ENCODE measurements at regions not wholly inside any gene's neighbourhood (a gene's known extent, or its start where the extent isn't known, plus 50 kb on each side); places are given as distances from the start of the nearest gene placed in this dataset.
"Not testable (repeated sequence)": the region's sequence is repeated elsewhere in the genome, so short reads cannot be mapped to it uniquely, and the experiment has no call there.

GRCh38 chr6:168376120-168376519 lies 56.5 kb upstream of the DACT2 start:
- no peak for DNase-seq (ENCODE audit: extremely low spot score in 2 of 2)
- Histone ChIP-seq H3K36me3 (no peaks in the 10 kb centered on the region), H3K27ac (no peak overlapping the region), H3K4me1 (no peaks in the 10 kb centered on the region), H3K27me3 (no peaks in the 10 kb centered on the region), H3K9me3 (no peaks in the 10 kb centered on the region), H3K4me3 (no peak overlapping the region)
- intact Hi-C loops (cut with DNase I): no loop called here
- no peak for TF ChIP-seq POLR2A (IDR thresholded peaks at IDR 0.05)
- no peak for TF ChIP-seq CTCF (IDR thresholded peaks at IDR 0.05)
- no peak for TF ChIP-seq POLR2AphosphoS5 (IDR thresholded peaks at IDR 0.05; ENCODE audit: insufficient read depth in 1 of 2, low read depth in 1 of 2)

GRCh38 chr6:168376811-168377483 lies 57.4 kb upstream of the DACT2 start:
- TF ChIP-seq POLR2A (IDR thresholded peaks at IDR 0.05): no peak
- TF ChIP-seq POLR2AphosphoS5 (IDR thresholded peaks at IDR 0.05; ENCODE audit: insufficient read depth in 1 of 2, low read depth in 1 of 2): no peak
- TF ChIP-seq CTCF (IDR thresholded peaks at IDR 0.05): no peak
- no peaks in the 10 kb centered on the region for H3K36me3 ChIP-seq
- no peak overlapping the region for H3K4me3 ChIP-seq
- no peaks in the 10 kb centered on the region for H3K27me3 ChIP-seq
- intact Hi-C loops (cut with DNase I): no loop called here
- H3K9me3 ChIP-seq: no peaks in the 10 kb centered on the region
- no peaks in the 10 kb centered on the region for H3K4me1 ChIP-seq
- DNase-seq (ENCODE audit: extremely low spot score in 2 of 2): no peak
- no peak overlapping the region for H3K27ac ChIP-seq

DNA sequence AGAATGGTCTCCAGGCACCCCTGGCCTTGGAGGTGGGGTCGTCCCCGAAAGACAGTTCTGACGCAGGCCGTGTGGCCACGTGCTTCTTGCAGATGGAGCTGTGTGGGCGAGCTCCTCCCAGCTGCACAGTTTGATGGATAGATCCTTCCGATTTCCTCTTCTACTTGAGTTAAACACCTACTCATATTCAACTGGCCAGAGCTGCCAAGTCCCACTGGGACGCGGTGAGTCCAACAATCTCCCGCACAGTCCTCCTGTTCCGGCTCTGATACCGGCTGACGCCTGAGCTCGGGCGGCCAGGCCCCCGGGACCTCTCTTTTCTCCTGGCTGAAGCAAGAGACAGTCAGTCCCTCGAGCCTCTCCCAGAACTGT lies 57.9 kb upstream of the DACT2 start:
- H3K27me3 ChIP-seq: no peaks in the 10 kb centered on the region
- TF ChIP-seq POLR2A (IDR thresholded peaks at IDR 0.05): no peak
- no peak for TF ChIP-seq CTCF (IDR thresholded peaks at IDR 0.05)
- TF ChIP-seq POLR2AphosphoS5 (IDR thresholded peaks at IDR 0.05; ENCODE audit: insufficient read depth in 1 of 2, low read depth in 1 of 2): peak in 1 of 2 donors; percentile 19
- no peaks in the 10 kb centered on the region for H3K36me3 ChIP-seq
- no peaks in the 10 kb centered on the region for H3K4me1 ChIP-seq
- no peak for DNase-seq (ENCODE audit: extremely low spot score in 2 of 2)
- no peak overlapping the region for H3K4me3 ChIP-seq
- intact Hi-C loops (cut with DNase I): no loop called here
- H3K9me3 ChIP-seq: no peaks in the 10 kb centered on the region
- H3K27ac ChIP-seq: no peak overlapping the region

GRCh38 chr6:168377856-168378832 lies 58.6 kb upstream of the DACT2 start:
- DNase-seq (ENCODE audit: extremely low spot score in 2 of 2): no peak
- Histone ChIP-seq H3K4me1 (no peaks in the 10 kb centered on the region), H3K27ac (no peak overlapping the region), H3K4me3 (no peak overlapping the region), H3K36me3 (no peaks in the 10 kb centered on the region), H3K9me3 (no peaks in the 10 kb centered on the region), H3K27me3 (no peaks in the 10 kb centered on the region)
- intact Hi-C loops (cut with DNase I): no loop called here
- TF ChIP-seq POLR2AphosphoS5 (IDR thresholded peaks at IDR 0.05; ENCODE audit: insufficient read depth in 1 of 2, low read depth in 1 of 2) (no peak), POLR2A (IDR thresholded peaks at IDR 0.05) (no peak), CTCF (IDR thresholded peaks at IDR 0.05) (no peak)

- H3K4me3 ChIP-seq; DNase-seq (ENCODE audit: extremely low spot score in 2 of 2); intact Hi-C loops (cut with DNase I); H3K27ac ChIP-seq; H3K9me3 ChIP-seq; H3K27me3 ChIP-seq; H3K4me1 ChIP-seq; H3K36me3 ChIP-seq: not testable (repeated sequence)
Measured at GRCh38 chr6:168379579-168379978, 60.0 kb upstream of the DACT2 start.

DNA sequence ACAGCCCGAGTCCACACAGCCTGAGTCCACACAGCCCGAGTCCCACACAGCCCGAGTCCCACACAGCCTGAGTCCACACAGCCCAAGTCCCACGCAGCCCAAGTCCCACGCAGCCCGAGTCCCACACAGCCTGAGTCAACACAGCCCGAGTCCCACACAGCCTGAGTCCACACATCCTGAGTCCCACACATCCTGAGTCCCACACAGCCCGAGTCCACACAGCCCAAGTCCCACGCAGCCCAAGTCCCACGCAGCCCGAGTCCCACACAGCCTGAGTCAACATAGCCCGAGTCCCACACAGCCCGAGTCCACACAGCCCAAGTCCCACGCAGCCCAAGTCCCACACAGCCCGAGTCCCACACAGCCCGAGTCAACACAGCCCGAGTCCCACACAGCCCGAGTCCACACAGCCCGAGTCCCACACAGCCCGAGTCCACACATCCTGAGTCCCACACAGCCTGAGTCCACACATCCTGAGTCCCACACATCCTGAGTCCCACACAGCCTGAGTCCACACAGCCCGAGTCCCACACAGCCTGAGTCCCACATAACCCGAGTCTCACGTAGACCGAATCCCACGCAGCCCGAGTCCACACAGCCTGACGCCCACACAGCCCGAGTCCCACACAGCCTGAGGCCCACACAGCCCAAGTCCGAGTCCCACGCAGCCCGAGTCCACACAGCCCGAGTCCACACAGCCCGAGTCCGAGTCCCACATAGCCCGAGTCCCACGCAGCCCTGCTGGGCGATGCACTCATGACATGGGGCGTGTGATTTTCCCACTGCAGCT lies 60.6 kb upstream of the SMOC2 start:
- H3K27me3 ChIP-seq; H3K4me1 ChIP-seq; DNase-seq (ENCODE audit: extremely low spot score in 2 of 2); H3K4me3 ChIP-seq; H3K9me3 ChIP-seq; H3K36me3 ChIP-seq; intact Hi-C loops (cut with DNase I); H3K27ac ChIP-seq: not testable (repeated sequence)

All from vagina (tissue), 2 donors.